IMR-90 (cell line): ENCODE measurements at regions not wholly inside any gene's neighbourhood (a gene's known extent, or its start where the extent isn't known, plus 50 kb on each side); places are given as distances from the start of the nearest gene placed in this dataset.

Experiments used
- ATAC-seq: fragments of 200-7000 bp; cut with Tn5 transposase; 2 replicates; pipeline ENCODE4 v1.9.1; 2020; ENCODE audit warnings: low read depth, mild to moderate bottlenecking, moderate library complexity
- BruUV-seq: library from RNA; stranded (reverse); fragments of 400-500 nt; replicated peaks from 2 replicates; lab custom pipeline; 2021; lab: Mats Ljungman, UMichigan
- CTCF ChIA-PET: fragments of 300-600 bp; formaldehyde crosslinking; extraction: SDS; loops from one replicate; lab custom pipeline; 2021; ENCODE audit warnings: antibody characterized with exemption; lab: Yijun Ruan, JAX
- POLR2A ChIA-PET: fragments of 300-600 bp; sonication (Branson Sonifier 250); formaldehyde crosslinking; loops from one replicate; lab custom pipeline; 2022; ENCODE audit warnings: antibody characterized with exemption; ENCODE audit not compliant: unreplicated experiment; lab: Charles Lee
- DNase-seq: peaks from one replicate; pipeline ENCODE4 v3.0.0; 2013
- H2AFZ ChIP-seq: replicated peaks from 2 replicates; pipeline ENCODE3; 2013; ENCODE audit warnings: low read length, mild to moderate bottlenecking; ENCODE audit not compliant: poor library complexity
- H2AK5ac ChIP-seq: 2 replicates; pipeline ENCODE4 v1.6.1; 2013; ENCODE audit warnings: low read depth, low read length, inconsistent platforms
- H2AK9ac ChIP-seq: replicated peaks from 2 replicates; pipeline ENCODE3; 2013; ENCODE audit warnings: mild to moderate bottlenecking, low read depth, low read length, moderate library complexity; ENCODE audit not compliant: poor library complexity
- H2BK120ac ChIP-seq: 2 replicates; pipeline ENCODE4 v1.6.1; 2013; ENCODE audit warnings: low read depth, low read length, inconsistent platforms
- H2BK15ac ChIP-seq: 3 replicates; pipeline ENCODE4 v1.6.1; 2013; ENCODE audit warnings: low read depth, low read length, inconsistent platforms
- H2BK20ac ChIP-seq: 2 replicates; pipeline ENCODE4 v1.6.1; 2013; ENCODE audit warnings: low read depth, mild to moderate bottlenecking, inconsistent platforms, low read length, moderate library complexity
- H2BK5ac ChIP-seq: 2 replicates; pipeline ENCODE4 v1.6.1; 2013; ENCODE audit warnings: mild to moderate bottlenecking, low read depth, low read length, inconsistent platforms; ENCODE audit not compliant: poor library complexity, severe bottlenecking
- H3K14ac ChIP-seq: replicated peaks from 2 replicates; pipeline ENCODE4 v1.6.1; 2013; ENCODE audit warnings: low read depth, low read length, inconsistent platforms
- H3K18ac ChIP-seq: 2 replicates; pipeline ENCODE4 v1.6.1; 2013; ENCODE audit warnings: low read depth, low read length, control low read depth
- H3K23ac ChIP-seq: 2 replicates; pipeline ENCODE4 v1.6.1; 2013; ENCODE audit warnings: low read depth, low read length, inconsistent platforms
- H3K27ac ChIP-seq: 2 replicates; pipeline ENCODE4 v1.5.1; 2013; ENCODE audit warnings: mild to moderate bottlenecking, control low read depth, low read length; ENCODE audit not compliant: insufficient read depth
- H3K27me3 ChIP-seq: 2 replicates; pipeline ENCODE4 v1.6.1; 2013; ENCODE audit warnings: low read length; ENCODE audit not compliant: control insufficient read depth, insufficient read depth
- H3K36me3 ChIP-seq: 2 replicates; pipeline ENCODE4 v1.6.1; 2013; ENCODE audit warnings: low read length, mixed read lengths; ENCODE audit not compliant: control insufficient read depth, insufficient read depth
- H3K4ac ChIP-seq: 2 replicates; pipeline ENCODE4 v1.6.1; 2013; ENCODE audit warnings: low read depth, low read length, inconsistent platforms
- H3K4me1 ChIP-seq: 2 replicates; pipeline ENCODE4 v1.6.1; 2013; ENCODE audit warnings: low read length, mixed read lengths; ENCODE audit not compliant: control insufficient read depth, insufficient read depth
- H3K4me2 ChIP-seq: 2 replicates; pipeline ENCODE4 v1.6.1; 2013; ENCODE audit warnings: low read depth, mild to moderate bottlenecking, control low read depth, low read length, moderate library complexity
- H3K4me3 ChIP-seq: 2 replicates; pipeline ENCODE4 v1.5.1; 2013; ENCODE audit warnings: low read depth, mild to moderate bottlenecking, control low read depth, low read length, moderate library complexity; ENCODE audit not compliant: insufficient read depth
- H3K56ac ChIP-seq: 2 replicates; pipeline ENCODE4 v1.6.1; 2013; ENCODE audit warnings: low read length, inconsistent platforms; ENCODE audit not compliant: insufficient read depth; ENCODE audit errors: extremely low read depth
- H3K79me1 ChIP-seq, 2 experiments: 2 replicates each; pipeline ENCODE4 v1.6.1; 2013; ENCODE audit warnings: low read length in 2 of 2, inconsistent platforms in 1 of 2, low read depth in 1 of 2
- H3K9ac ChIP-seq: 2 replicates; pipeline ENCODE4 v1.6.1; 2013; ENCODE audit warnings: low read depth, low read length, control low read depth
- H3K9me1 ChIP-seq: 2 replicates; pipeline ENCODE4 v1.6.1; 2013; ENCODE audit warnings: low read length, inconsistent platforms; ENCODE audit not compliant: insufficient read depth
- H3K9me3 ChIP-seq: 2 replicates; pipeline ENCODE4 v1.6.1; 2013; ENCODE audit warnings: low read length; ENCODE audit not compliant: control insufficient read depth, insufficient read depth
- H4K20me1 ChIP-seq: 2 replicates; pipeline ENCODE4 v1.6.1; 2013; ENCODE audit warnings: low read length, inconsistent platforms; ENCODE audit not compliant: insufficient read depth
- H4K5ac ChIP-seq: 2 replicates; pipeline ENCODE4 v1.6.1; 2013; ENCODE audit warnings: mild to moderate bottlenecking, low read depth, low read length, control low read depth
- H4K8ac ChIP-seq, 2 experiments: 2 replicates each; pipeline ENCODE4 v1.6.1; 2013; ENCODE audit warnings: low read depth in 2 of 2, low read length in 2 of 2, control low read depth in 1 of 2, inconsistent platforms in 1 of 2
- H4K91ac ChIP-seq: 2 replicates; pipeline ENCODE4 v1.6.1; 2013; ENCODE audit warnings: low read depth, low read length, inconsistent platforms; ENCODE audit not compliant: insufficient read depth
- CEBPB ChIP-seq: IDR thresholded peaks from 2 replicates; pipeline ENCODE4 v1.6.1; 2012; ENCODE audit warnings: low read depth, low read length, improper control_type of control experiment
- CTCF ChIP-seq: conservative IDR thresholded peaks from 2 replicates; pipeline ENCODE4 v1.5.1; 2012; ENCODE audit warnings: mild to moderate bottlenecking, low read depth, low read length, improper control_type of control experiment
- WGBS, 2 experiments: methylation state at CpG; one replicate each; pipeline versions ENCODE4 v1.1.5 to v1.1.7; 2013; ENCODE audit warnings: missing lambda C conversion rate in 2 of 2; ENCODE audit not compliant: insufficient read length in 1 of 2; ENCODE audit errors: extremely low coverage in 2 of 2; 5-methylcytosine and 5-hydroxymethylcytosine counted together
- dilution Hi-C: fragments of 300-500 bp; cut with HindIII; formaldehyde crosslinking; loops from one replicate; pipeline ENCODE4 v1.14.3; 2018; ENCODE audit warnings: low sequenced_read_pairs; ENCODE audit not compliant: unreplicated experiment
- in situ Hi-C: fragments of 300-500 bp; cut with MboI; formaldehyde crosslinking; loops from 3 replicates; pipeline ENCODE4 v1.14.3; 2019; ENCODE audit warnings: low sequenced_read_pairs, inconsistent platforms, mixed read lengths
- intact Hi-C: fragments of 100-400 bp; cut with micrococcal nuclease; formaldehyde crosslinking; loops from 2 replicates; pipeline ENCODE4 v1.10.0; 2022

- Histone ChIP-seq H3K4me1 (peaks cover 8% of the 10 kb centered on the region; the same call in 1 of the 2 replicates), H3K18ac (no peak overlapping the region), H3K4me2 (no peak overlapping the region), H3K23ac (no peak overlapping the region), H3K4ac (no peak overlapping the region), H2AK5ac (no peak overlapping the region), H3K4me3 (no peak overlapping the region), H2BK15ac (no peak overlapping the region), H2AK9ac (no peak overlapping the region), H3K79me1 (no peaks in the 10 kb centered on the region), H2BK20ac (no peak overlapping the region), H4K5ac (no peak overlapping the region), H2BK5ac (no peak overlapping the region), H3K36me3 (no peaks in the 10 kb centered on the region), H4K91ac (no peak overlapping the region), H3K9ac (no peak overlapping the region), H3K14ac (no peak overlapping the region), H3K27ac (no peak overlapping the region), H3K27me3 (no peaks in the 10 kb centered on the region), H3K56ac (no peak overlapping the region), H3K9me1 (peaks cover 7% of the 10 kb centered on the region; the same call in 1 of the 2 replicates), H4K20me1 (no peaks in the 10 kb centered on the region), H3K9me3 (no peaks in the 10 kb centered on the region), H4K8ac (no peak overlapping the region), H2AFZ (no peak overlapping the region), H2BK120ac (no peak overlapping the region)
- whole genome bisulfite sequencing, 2 experiments = 80% methylated on average over 1 of the region's 4 CpGs; no CpG with 5 or more reads in 1 of the 2 experiments
- dilution Hi-C loops = no loop called here
- intact Hi-C loops = no loop called here
- no peak for DNase-seq
- in situ Hi-C loops = no loop called here
- BruUV-seq = no TSS peak
- ATAC-seq = no peak
- TF ChIP-seq CTCF (no peak), CEBPB (peak; percentile 38; the same call in 1 of the 2 replicates)
- POLR2A ChIA-PET = no interaction called here
- CTCF ChIA-PET = no interaction called here
Measured at GRCh38 chr1:234909851-234910250, 218.8 kb downstream of the TOMM20 start.
